DMS153 treated with DMSO at 0.1 percent for 48 hours (cell line): ENCODE measurements at regions not wholly inside any gene's neighbourhood (a gene's known extent, or its start where the extent isn't known, plus 50 kb on each side); places are given as distances from the start of the nearest gene placed in this dataset.
"Not testable (repeated sequence)": the region's sequence is repeated elsewhere in the genome, so short reads cannot be mapped to it uniquely, and the experiment has no call there.

Experiments
- DNase-seq: peaks from one replicate; lab custom pipeline; 2025; ENCODE audit not compliant: unreplicated experiment; lab: John Stamatoyannopoulos, UW

DNA sequence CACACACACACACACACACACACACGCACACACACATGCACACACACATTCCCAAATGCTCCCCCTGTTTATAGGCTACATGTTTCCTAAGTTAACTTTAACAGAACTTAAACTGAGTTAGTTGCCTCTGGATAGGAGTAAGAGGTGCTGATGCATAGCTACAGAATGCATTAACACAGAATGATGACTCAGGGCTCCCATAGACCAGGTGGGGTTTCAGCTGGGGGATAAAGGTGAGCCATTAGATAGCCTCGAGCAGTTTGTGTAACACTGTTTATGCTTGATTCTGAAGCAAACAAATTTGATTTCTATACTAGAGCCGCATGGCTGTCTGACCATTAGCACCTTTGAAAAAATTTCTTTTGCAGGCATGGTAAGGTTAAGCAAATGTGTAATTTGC lies 741.0 kb downstream of the PLCL1 start:
- DNase-seq: no peak

DNA sequence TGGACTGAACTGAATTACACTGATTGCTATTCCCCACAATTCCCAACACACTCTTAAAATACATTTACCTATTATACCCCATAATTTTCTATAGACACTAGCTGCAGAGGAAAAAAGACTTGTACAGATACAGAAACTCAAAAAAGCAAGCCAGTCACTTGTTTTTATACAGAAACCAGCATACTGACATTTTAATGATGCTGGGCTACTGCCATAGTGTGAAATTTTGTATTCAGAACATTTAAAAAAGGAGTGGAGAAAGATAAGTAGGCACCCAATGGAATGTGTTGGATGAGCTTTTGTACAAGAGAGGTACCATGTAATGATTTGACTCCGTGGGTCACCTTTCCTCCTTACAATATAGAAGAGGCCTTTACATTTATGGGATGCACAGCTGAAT lies 740.1 kb downstream of the PLCL1 start:
- DNase-seq: no peak

DNA sequence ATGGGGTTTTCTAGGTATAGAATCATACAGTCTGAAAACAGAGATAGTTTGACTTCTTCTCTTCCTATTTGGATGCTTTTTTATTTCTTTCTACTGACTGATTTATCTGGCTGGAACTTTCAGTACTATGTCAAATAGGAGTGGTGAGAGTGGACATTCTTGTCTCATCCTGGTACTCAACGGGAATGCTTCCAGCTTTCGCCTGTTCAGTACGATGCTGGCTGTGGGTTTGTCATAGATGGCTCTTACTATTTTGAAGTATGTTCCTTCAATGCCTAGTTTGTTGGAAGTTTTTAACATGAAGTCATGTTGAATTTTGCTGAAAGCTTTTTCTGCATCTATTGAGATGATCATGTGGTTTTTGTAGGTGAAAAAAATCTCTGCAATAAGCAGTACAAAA lies 730.4 kb downstream of the PLCL1 start:
- no peak for DNase-seq

DNA sequence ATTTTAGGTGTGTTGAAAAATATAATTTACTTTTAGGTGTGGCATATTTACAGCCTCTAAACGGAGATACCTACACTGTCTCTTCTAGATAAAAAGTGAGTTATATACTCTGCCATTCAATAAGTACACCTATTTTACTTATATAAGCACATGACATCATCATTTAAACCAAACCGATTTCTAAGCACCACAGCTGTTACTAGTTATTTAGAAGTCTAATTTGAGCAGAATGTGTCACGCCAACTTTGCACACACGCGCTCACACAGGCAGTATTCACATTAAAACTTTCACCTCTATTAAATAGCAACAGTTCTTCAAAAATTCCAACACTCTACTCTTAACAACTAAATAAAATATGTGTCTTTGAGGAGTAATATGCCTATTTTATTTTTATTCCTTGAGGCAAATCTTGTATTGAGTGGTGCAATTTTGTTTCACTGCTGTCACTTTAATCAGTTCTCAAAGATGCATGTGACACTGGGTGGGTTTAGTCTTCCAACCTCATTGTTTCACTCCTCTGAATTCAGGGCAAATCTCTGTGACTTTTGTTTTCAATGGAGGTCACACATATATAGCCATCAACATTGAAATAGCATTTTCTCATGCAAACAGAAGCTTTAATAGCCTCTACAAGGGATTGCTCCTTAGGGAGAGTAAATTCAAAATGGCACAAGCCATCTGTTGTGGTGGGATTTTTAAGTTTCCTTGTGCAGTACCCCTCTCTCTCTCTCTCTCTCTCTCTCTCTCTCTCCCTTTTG lies 721.0 kb downstream of the PLCL1 start:
- no peak for DNase-seq

DNA sequence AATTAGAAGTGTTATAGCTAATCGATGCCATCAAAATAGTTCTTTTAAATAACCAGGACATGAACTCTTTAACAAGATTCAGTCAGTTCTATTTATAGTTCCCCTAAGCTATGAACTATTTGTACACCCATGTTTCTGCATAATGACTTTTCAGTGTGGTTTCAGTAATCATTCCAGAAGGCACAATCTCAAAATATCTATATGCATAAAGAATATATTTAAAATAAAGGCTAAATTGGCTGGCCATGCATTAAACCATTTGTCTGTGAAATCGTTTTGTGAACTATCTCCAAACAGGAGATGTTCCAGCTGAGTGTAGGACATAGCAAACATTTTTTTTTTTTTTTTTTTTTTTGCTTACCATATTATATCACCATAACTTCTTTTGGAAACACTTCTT lies 719.3 kb downstream of the PLCL1 start:
- DNase-seq: no peak

DNA sequence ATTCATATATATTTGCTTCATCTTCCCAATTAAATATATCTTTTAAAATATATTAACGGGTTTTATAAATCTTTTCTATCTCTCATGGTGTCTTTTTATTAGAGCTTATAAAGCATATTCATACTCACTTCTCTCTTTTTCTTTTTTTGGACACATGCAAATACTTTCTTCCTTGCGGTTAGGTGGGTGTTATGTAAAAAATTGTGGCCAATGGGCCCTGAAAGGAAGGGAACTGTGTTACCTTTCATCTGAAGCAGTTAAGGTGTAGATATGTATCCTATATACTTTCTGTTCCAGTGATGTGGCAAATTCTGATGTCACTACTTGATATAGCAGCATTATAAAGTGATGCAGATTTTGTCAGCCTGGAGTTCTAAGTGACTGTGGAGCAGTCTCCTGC lies 714.5 kb downstream of the PLCL1 start:
- DNase-seq: no peak

DNA sequence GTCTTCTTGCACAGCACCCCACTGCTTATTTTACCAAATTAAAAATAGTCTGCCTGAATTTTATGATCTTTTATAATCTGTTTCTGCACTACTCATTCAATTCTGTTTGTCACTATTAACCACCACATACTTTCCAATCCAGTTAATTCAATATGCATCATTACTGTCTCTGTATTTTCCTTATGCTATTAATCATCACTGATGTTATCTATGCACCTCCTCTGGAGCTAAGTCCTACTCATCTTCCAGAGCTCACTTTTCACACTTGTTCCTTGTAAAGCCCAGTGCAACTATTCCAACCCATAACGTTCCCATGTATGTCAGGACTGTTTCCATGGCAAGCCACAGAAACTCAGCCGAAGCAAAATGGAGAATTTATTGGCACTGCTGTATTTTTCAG lies 713.6 kb downstream of the PLCL1 start:
- DNase-seq: no peak

DNA sequence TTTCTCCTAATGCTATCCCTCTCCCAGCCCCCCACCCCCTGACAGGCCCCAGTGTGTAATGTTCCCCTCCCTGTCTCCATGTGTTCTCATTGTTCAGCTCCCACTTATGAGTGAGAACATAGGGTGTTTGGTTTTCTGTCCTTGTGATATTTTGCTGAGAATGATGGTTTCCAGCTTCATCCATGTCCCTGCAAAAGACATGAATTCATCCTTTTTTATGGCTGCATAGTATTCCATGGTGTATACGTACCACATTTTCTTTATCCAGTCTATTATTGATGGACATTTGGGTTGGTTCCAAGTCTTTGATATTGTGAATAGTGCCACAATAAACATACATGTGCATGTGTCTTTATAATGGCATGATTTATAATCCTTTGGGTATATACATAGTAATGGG lies 704.2 kb downstream of the PLCL1 start:
- DNase-seq: not testable (repeated sequence)

DNA sequence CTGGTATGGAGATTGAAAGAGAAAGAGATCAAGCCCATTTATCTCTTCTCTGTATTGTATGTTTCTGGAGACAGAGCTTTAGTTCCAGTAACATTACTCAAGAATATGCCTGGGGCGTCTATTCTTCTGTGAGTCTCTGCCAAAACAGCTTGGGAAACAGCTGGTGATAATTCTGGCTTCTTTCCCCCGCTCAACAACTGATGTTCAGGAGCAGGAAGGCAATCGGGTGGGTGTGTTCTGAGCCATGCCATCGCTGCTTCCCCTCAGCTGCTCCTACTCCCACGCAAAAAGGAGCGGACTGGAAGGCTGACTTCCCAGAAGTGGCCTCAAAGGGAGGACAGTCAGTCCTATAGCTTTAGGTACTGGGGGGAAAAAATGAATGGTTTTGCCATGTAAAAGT lies 695.1 kb downstream of the PLCL1 start:
- no peak for DNase-seq

DNA sequence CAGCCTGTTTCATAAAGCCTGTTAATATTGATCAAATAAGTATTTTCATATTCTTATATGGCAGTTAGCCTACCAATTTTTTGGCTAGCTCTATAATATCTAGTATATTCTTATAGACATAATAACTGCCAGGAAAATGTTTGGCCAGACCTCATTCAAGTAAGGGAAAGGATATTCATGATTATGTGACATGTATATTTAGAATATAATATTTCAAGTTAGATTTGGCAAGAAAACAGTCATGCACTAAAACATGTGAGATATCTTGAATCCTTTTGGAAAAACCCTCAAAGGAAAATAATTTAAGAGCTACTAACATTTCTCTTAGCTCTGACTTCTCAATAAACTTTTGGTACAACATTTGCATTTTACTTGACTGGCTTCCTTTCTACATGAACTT lies 694.1 kb downstream of the PLCL1 start:
- DNase-seq: no peak

DNA sequence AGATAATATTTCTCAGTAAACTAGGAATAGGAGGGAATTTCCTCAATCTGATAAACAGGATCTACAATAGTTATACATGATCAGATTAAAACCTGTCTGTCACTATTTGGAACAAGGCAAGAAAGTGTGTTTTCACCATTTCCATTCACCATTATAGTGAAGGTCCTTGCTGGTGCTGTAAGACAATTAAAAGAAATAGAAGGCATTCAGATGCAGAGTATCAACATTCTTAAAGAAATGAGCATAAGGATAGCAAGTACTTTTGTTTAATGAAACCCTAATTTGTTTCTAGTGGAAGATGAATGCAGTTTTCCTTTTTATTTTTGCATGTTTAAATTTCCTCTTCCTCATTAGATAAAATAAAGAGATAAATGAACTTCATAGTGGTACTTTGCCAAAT lies 693.7 kb downstream of the PLCL1 start:
- DNase-seq: no peak

DNA sequence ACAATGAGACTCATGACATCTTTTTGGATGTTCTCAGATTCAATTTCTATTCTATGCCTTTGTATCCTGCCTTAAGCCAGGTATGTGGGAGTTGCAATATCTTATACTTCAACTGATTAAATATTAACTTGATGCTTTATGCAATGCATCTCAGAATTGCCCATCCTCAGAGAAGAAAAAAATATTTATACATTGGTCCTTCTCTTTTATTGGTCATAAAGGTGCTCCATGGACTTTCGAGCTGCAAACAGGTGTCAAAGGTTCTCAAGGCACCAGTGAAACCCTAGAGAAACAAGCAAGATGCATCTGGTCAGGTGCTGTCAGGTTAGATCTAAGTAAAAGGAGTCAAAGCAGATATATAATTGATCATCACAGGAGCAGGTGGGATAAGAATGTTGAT lies 690.5 kb downstream of the PLCL1 start:
- no peak for DNase-seq

DNA sequence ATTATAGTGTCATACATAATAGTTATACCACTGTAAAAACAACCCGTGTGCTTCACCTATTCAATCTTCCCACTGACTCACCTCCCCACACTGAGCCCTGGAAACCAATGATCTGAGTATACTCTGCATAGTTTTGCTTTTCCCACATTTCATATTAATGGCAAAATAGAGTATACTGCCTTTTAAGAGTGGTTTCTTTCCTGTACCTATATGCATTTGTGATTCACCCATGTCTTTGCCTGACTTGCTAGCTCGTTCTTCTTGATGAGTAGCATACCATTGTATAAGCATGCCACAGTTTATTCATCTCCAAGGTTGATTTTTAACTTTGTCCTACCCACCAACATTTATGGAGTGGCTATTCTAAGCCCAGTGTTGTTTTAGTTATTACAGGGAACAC lies 686.4 kb downstream of the PLCL1 start:
- no peak for DNase-seq

DNA sequence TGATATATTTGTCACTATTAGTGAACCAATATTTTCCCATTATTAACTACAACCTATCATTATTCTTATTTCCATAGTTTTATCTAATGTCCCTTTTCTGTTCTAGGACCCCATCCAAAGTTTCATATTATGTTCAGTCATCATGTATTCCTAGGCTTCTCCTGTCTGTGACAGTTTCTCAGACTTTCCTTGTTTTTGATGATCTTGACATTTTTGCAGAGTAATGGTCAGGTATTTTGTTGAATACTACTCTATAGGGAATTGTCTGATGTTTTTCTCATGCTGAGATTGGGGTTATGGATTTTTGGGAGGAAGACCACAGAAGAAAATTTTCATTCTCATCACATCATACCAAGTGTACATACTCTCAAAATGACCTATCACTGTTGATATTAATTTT lies 684.6 kb downstream of the PLCL1 start:
- no peak for DNase-seq

DNA sequence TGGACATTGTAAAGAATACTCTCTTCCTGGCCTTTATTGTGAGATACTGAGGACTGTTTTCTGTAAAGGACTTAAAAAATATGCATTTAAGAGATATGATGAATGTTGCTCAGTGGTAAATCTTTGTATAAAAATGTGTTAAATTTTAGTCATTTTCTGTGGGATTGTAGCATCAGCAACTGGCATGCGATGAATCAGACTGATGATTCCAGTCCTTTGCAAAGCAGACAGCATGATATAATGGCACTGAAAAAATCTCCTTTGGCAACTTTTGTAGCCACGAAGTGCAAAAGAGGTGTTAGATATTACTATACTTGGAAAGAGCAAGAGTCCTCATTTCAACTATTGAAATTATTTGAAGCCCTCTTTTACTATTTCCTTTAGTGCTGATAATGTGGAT lies 678.7 kb downstream of the PLCL1 start:
- no peak for DNase-seq

DNA sequence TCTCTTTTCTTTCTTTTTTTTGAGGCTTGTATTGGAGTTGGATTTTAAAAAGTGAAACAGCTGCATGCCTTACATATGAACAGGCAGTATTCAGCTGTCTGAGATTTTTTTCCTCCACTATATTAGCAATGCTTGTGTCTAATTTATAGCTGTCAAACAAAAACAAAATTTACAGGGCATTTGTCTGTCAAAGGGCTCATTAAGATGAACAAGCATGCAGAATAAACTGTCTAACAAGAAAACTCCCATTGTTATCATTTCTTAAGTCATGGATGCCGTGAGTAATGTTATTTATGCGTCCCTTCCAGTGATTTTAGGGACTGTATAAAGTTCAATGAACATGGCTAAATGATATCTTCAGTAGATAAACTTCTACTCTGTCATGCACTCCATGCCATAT lies 674.7 kb downstream of the PLCL1 start:
- no peak for DNase-seq

DNA sequence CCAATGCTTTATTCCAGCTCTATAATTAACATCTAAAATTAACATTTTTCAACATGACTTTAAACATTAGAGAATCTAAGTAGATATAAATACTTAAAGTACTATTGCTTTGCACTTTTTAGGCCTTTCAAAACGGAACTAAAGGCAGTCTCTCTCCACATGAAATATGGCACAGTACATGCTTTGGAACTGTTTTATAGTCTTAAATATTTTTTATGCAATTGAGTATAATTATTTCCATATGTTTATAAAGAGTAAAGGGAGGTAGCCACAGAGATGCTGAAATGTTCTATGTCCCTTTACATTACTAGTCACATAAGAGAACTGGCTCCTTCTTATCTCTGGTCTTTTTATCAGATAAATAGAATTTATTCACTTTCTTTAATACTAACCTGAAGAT lies 674.0 kb downstream of the PLCL1 start:
- no peak for DNase-seq

DNA sequence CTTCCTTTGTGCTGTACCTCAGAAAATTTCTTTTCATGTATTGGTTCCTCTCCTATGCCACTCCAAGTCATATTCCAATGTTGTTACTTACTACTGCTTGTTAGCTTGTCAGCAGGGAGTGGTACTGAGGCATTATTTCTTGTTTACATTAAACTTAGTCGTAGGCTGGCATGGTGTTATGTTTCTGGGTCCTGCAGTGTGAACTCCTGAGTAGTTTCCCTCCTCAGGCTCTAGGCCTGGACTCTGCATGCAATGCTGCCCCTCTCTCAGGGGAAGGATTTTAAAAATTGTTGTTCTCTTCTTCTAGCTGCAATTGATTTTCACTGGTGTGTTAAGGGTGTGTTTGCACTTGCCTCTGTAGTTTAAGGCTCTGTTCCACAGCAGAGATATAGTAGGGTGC lies 671.6 kb downstream of the PLCL1 start:
- DNase-seq: no peak

DNA sequence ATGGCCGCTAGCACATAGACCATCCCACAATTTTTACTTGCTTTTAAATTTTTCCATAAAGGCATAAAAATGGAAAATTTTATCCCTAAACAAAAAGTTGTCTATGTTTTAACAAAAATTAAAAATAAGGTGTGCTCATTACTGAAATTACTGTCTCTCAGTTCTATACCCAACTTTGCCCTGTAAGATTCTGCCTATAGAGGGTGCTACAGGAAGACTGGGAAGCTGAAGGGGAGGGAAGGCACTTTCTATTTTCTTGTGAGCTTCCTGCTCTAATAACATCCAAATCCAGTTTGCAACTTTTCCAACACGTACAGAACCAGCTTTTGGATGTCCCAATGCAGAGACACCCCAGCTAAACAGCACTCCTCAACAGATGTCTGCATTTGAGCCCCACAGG lies 666.9 kb downstream of the PLCL1 start:
- DNase-seq: no peak

DNA sequence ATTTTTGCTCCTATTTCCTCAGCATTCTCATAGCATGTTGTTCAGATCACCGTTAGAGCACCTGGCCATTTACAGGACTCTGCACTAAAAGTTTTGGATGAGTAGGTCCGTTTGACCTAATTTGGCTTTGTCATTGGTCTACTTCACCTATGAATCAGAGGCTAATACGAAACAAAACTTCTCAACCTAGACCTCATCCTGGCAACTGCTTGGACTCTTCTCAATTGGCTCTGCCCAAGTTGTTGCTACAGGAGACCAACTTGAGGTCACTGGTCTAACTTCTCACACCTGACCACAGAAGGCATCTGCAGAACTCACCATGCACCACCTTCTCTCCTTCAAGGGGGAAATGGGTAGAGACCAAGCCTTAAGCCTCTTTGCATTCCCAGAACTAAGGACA lies 663.7 kb downstream of the PLCL1 start:
- no peak for DNase-seq

DNA sequence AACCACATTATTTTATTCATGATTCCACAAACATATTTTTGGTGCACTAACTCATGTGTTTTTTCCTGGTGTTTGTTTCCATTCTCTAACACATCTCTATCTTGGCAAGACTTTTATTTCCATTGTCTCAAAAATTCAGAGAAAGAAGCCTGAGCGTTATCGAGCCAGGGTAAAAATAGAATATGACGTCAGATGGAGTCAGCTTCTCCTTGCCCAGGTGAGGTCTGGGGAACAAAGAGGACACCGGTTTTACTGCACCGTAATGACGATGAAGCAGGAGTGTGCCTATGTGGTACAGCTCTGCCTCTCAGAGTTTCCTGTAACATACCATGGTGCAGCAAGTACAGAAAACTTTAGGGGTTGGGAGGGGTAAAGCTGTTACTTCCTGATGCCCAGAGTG lies 661.6 kb downstream of the PLCL1 start:
- DNase-seq: peak; percentile 2

DNA sequence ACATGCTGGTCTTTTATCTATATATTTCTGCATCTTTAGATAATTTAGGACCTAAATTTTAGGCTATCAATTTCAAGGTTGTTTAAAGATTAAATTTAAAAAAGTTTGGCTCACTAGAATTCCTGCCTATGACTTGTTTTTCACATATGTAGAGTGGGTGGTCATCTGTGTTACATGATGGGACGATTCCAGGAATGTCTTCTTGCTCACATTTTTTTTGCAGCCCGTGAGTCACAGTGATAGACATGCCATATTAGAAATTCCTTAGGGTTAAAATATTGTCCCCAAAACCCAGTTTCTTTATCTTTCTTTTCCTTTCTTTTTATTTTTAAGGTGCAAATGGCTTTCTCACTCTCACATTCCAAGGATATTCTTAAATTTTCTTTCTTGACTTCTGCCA lies 652.0 kb downstream of the PLCL1 start:
- no peak for DNase-seq

DNA sequence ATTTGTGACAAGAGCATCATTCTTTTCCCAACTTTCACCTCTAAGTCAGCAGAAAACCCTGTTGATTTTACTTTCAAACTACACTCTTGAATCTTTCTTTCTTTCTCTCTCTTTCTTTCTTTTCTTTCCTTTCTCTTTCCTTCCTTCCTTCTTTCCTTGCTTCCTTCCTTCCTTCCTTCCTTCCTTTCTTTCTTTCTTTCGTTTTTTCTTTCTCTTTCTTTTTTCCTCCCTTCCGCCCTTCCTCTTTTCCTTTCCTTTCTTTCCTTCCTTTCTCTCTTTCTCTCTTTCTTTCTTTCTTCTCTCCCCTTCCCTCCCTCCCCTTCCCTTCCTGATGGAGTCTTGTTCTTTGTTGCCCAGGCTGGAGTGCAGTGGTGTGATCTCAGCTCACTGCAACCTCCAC lies 649.5 kb downstream of the PLCL1 start:
- DNase-seq: no peak

DNA sequence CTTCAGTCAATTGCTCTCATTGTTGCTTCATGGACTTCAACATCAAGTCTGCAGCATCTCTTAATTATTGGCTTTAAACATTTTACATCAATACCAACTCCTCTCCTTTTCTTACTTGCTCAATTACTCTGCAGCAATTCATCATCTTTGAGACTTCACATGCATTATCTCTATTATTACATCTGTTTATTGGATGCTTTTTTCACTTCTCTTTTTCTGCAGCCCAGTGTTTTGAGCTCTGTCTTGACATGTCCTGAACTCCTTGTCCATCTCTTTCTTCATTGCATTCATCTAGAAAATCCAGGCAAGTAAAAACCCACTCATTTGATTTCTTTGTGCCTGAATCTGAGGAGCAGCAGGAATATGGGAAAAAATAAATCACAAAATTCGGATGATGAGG lies 647.9 kb downstream of the PLCL1 start:
- DNase-seq: no peak
